Stimulated activated CD4-positive, alpha-beta T cell treated with anti-CD3 and anti-CD28 coated beads, TNF-alpha, amount 100 ng/mL, for 48 hours (primary cell): ENCODE measurements at regions not wholly inside any gene's neighbourhood (a gene's known extent, or its start where the extent isn't known, plus 50 kb on each side); places are given as distances from the start of the nearest gene placed in this dataset.

Experiments used
- DNase-seq, 3 donors: peaks; one replicate each; pipeline ENCODE4 v3.0.0-alpha.2; 2020; ENCODE audit warnings: low read depth in 3 of 3

GRCh38 chr11:115911613-115912346 lies 407.6 kb upstream of the CADM1 start:
- no peak for DNase-seq

DNA sequence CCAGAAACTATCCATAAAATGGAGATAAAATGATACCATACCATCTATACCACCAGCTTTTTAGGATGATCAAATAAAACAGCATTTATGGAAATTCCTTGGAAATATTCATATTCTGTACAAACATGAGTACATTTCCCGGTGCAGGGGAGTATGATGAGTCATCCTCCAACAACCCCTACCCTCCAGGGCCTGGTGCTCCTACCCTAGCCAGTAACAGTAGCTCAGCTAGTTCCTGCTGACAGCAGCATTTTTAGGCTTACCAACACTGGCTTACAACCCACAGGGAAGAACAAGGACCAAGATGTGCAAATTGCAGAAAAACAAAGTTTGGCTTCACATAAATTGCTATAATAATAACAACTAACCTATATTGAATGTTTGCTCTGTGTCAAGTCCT lies 406.2 kb upstream of the CADM1 start:
- DNase-seq = no peak

DNA sequence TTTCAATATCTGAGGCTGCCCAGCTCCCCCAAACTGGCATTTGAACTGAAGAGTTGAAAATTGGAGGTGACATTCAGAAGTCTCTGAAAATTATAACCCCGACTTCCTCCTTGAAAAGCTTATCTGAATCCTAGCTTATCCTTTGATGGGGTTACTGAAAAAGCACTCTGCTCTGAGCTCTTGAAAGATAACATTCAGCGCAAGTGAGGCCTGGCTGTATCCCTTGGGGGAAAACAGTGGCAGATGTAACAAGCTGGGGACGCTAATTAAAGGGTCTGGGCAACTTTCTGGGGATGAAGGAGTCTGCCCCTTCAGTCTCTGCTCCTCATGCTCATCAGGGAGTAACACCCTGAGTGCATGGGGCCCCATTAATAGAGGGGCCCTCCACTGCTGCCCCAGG lies 402.0 kb upstream of the CADM1 start:
- DNase-seq = no peak

DNA sequence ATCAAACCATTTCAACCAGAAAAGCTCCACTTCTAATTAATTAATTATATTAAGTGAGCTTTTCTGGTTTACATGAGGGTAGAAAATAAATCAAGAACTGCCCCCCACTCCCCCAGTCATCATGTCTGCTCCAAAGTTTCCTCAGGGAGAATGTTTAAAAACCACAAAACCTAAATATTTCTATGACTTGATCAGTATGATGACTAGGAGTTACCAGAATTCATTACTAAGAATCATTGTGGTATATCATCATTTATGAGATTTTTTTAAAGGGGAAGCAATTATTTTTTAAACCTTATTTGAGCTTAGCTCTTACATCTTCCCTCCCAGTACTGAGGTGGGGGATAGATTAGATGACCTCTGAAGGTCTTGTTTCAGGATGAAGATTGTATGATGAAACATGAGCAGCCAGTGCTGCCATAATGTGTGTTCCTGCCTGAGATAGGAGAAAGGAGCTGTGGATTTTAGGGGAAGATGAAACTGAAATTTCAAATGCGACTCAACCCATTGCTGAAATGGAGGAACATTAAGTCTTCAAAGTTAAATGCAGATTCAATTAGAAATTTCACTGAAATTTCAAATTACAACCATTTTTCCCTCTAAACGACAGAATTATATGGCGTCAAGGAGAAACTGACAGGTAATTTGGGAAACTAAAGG lies 401.3 kb upstream of the CADM1 start:
- no peak for DNase-seq

GRCh38 chr11:115903179-115903578 lies 399.0 kb upstream of the CADM1 start:
- no peak for DNase-seq

DNA sequence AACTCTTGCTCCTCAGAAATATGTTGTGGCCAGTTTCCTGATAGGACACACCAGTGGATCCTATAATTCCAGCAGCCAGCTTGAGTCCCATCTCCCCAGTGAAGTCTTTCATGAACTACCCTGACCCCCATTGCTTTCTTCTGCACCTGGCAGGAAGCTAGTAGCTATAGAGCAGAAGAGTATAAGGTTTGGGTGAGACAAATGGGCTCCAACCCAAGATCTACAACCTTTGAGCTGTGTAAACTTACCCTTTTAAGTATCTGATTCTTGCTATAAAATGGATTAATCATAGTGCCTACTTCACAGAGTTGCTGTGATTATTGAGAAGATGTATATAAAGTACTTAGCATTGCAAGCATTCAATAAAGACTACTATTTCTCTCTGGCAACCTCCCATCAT lies 396.9 kb upstream of the CADM1 start:
- DNase-seq = no peak

DNA sequence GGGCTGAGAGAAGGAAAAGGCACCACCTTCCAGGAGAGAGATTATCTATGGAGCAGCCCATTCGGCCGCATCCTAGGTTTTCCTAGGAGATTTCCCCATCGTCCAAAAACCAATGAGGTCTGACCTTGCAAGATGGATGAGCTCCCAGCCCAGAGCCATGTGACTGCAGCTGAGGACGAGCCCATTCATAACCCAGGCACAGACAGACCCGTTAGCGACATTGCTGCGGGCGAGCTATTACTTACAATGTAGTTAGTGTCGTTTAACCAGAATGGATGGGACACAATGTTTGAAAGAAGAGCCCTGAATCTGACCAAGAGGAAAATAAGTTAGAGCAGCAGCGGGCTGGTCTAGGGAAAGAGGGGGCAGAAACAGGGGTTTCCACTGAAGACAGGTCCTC lies 395.9 kb upstream of the CADM1 start:
- DNase-seq = no peak

DNA sequence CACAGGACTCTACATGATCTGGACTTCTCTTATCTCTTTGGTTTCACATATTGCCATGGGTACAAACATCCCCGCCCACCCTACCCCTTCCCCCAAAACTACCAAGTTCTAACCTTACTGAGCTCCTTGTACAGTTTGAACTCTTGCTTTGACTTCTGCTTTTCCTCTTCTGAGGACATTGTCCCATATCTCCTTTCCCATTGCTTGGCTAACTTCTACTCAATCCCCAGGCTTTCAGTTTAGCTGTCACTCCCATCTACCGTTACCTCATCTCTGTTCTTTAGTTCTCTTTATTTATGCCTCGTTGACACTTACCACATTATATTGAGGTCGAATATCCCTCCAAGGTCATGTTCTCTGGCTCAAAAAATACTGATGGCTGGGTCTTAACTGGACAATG lies 393.5 kb upstream of the CADM1 start:
- DNase-seq = no peak

- DNase-seq = no peak
Observed at GRCh38 chr11:115896084-115896483, 391.9 kb upstream of the CADM1 start.

GRCh38 chr11:115895594-115895993 lies 391.4 kb upstream of the CADM1 start:
- no peak for DNase-seq

- DNase-seq = no peak
Observed at GRCh38 chr11:115894176-115894575, 390.0 kb upstream of the CADM1 start.

DNA sequence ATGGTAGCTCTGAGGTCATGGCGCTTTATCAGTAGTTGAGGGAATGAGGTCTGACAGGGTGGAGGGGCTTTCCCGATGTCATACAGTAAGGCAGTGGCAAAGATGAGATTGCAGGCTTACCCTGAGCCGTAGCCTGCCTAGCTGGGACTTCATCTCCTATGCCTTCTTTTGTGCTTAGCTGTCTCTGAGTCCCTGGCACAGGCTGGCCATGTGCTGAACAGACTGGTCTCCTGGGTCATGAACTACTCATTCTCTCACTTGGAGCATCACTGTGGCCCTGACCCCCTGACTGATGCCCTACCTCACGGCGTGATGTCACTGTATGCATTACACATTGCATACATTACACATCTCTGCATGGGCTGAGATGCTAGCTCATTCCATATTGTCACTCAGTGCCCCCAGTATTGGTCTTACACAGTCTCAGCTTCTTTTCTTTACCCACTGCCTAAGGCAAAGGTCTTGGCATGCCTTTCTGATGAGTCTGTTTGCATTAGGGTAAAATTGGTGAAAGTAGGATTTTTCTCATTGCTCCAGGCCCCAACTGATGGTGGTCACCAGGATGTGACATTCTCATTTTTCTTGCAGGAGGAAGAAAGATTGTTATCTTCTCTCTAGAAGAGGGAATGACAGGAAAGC lies 389.4 kb upstream of the CADM1 start:
- DNase-seq = no peak

GRCh38 chr11:115892016-115892415 lies 387.8 kb upstream of the CADM1 start:
- no peak for DNase-seq

- no peak for DNase-seq
Observed at GRCh38 chr11:115891581-115891980, 387.4 kb upstream of the CADM1 start.

- no peak for DNase-seq
Observed at GRCh38 chr11:115890500-115890899, 386.3 kb upstream of the CADM1 start.

DNA sequence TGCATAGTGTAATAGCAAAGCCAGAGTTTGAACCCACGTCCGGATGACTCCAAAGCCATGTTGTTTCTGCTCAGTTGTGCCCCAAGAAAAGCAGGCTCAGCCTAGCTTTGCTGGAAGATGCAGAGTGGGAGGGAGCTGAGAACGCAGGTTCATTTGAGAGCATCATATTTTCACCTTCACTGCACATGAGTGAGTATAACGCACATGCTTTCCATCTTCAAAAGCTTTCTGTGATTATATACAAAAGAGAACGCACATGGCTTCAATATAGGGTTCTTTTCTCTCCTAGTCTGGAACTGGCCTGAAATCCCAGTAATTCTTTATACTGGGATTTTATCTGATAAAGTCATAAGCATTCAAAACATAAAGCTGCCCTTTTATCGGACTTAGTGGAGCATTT lies 385.5 kb upstream of the CADM1 start:
- no peak for DNase-seq

- no peak for DNase-seq
Observed at GRCh38 chr11:115887727-115888126, 383.5 kb upstream of the CADM1 start.

DNA sequence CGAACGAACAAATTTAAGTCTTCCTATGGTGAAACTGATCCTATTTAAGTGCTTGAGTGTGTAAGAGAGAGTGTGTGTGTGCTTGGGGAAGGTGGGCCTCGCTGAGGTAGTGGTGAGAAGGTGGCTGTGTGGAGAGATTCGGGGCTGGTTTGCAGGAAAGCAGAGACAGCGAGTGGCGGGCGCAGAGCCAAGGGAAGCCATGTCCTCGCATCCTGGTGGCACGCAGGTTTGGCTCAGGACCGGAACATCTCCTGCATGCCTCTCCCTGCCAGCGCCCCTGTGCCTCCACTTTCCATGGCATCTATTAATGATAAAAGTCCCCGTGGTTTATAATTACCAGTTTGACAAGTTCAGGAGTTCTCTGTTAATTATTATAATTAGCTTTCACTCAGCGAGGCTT lies 383.1 kb upstream of the CADM1 start:
- no peak for DNase-seq

GRCh38 chr11:115886422-115886733 lies 382.2 kb upstream of the CADM1 start:
- DNase-seq = no peak

DNA sequence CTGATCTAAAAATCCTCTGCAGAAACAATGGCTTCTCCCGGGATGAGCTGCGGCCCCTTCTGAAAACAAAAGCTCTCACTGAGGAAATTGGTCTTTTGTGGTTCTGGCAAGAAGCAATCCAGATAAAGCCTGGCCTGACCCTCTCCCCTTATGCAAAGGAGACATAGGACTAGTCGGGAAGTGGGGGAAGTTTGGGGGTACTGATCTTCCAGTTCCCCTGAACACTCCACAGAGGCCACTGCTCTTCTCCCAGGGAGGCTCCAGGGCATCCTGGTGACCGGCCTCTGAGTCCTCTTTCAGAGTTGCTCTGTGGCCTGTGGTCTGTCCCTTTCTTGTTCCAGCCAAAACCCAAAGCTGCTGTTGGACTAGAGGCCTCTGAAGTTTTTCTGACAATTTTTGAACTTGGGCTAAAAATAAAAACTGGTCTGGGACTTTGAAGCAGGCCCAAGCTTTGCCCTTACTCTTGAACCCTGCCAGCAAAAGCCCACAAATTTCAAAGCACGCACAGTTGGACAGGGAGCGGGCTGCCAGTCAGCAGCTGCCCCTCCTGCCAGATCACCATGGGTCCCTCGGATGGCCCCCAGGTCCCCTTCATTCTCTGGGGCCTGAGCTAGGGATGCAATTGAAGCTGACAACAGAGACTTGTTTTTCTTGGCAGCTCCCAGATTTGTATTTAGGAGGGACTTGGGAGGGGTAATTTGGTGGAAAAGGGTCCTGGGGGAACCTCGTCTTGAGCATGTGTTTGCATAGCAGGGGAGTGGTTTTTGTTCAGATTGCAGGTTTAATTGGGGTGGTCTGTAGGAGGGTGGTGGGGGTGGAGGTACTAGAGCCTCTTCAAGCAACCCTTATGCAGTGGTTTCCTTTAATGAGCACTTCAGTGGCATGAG lies 381.6 kb upstream of the CADM1 start:
- no peak for DNase-seq

DNA sequence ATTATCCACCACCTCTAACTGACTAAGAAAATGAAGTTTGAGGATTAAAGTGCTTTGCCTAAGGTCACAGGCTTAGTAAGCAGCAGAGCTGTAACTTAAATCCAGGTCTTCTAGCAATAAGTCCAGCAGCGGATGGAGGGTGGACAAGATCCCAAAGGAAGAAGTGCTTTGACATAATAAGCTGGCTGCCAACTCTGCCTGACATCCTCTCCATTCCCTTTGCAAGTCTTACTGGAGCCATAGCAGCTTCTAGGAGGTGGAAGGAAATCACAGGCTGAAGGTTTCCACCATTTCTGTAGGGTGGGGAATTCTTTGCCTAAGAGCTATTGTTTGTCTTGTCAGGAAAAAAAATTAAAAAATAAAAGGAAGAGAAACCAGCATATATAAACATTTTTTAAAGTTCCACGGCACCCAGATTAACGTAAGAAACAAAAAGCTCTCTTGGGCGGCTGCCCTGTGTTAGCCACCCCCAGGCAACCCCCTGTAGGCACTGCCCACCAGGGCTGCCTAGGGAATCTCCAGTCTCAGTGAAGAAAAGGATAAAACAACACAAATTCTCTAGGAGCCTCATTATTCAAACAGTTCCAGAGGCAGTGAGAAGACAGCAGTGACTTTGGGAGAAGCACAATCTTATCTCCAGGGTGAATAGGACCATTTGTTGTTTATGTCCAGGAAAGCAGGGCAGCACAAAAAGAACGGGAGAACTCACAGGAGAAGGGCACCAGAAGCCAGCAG lies 380.8 kb upstream of the CADM1 start:
- no peak for DNase-seq

GRCh38 chr11:115874843-115875242 lies 370.6 kb upstream of the CADM1 start:
- DNase-seq = no peak
